GM21423 (cell line): ENCODE measurements at regions not wholly inside any gene's neighbourhood (a gene's known extent, or its start where the extent isn't known, plus 50 kb on each side); places are given as distances from the start of the nearest gene placed in this dataset.

ENCODE experiments used
- ATAC-seq: cut with Tn5 transposase; IDR thresholded peaks from one replicate; pipeline ENCODE4 v1.9.1; 2021; ENCODE audit warnings: mild to moderate bottlenecking, moderate library complexity; ENCODE audit not compliant: unreplicated experiment

DNA sequence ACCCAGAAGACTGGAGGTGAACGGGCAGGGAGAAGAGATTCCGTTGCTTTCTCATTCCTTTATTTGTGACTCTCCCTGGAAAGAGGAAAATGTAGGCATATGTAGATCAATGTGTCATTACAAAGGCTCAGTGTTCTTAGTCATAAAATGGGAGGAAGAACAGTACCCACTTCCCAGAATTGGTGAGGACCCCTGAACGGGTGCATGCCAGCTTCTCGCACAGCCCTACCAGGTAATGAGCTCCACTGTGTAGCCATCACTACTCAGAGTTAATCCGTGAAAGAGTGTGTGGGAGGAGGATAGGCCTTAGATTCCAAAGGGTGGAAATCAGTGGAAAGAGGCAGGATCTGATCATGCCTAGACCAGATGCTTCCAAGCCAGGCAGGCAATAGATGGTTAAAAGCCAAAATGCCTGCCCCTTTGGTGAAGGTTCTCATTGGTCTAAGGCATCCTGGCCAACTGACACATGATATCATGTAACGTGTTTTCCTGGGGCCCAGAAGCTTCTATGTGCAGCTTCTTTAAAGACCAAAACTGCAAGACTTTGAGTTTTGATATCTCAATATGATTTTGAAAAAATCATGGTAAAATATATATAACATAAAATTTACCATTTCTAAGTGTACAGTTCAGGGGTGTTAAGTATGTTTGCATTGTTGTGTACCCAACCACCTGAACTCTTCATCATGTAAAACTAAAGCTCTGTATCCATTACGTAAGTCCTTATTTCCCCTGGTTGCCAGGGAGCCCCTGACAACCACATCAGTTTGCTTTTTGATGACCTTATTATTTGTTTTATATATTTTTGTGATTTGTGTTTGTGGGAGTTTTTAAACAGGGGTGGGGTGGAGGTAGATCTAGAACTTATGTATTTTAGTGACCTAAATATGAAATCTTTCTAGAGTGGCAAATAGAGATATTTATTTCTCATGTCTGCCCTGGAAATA, 402.2 kb upstream of the CFAP20DC start:
- no peak for ATAC-seq

DNA sequence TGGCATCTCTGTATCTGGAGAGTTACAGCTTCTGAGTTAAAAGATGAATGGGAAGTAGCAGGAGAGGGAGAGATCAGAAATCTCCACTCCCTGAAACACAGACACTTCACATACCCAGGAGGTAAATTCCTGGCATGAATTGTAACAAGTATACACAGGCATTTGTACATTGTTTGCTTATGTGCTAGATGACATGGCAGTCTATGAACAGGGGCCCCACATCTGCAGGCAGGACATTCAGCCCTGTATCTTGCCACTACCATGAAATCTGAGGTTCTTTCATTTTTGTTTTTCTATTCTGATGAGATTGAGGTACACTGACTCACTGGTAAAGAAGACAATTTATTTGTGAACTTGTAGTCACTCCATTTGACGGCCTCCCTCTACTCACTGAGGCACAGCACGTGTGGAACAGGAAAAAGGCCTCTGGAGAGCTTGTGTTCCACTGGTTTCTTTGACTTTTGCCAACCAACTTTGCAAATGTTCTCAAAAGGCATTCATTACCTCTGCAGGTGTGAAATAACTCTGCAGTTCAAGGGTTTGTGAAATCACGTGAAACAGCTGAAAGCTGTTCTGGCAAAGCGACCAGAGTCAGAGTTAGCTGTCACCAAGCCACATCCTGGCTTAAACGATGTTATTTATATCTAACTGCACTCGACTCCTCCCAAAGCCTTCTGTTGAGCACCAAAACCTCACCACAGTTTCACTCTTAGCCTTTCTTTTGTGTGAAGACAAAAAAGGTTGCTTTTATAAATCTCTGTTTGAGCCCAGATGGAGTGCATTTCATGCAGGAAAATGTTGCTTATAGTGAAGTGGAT, 401.3 kb upstream of the CFAP20DC start:
- ATAC-seq, result peak; percentile 95

GRCh38 chr3:59450437-59450836, 400.6 kb upstream of the CFAP20DC start:
- no peak for ATAC-seq

- ATAC-seq, result no peak
Measured at GRCh38 chr3:59446775-59447465, 397.1 kb upstream of the CFAP20DC start.

DNA sequence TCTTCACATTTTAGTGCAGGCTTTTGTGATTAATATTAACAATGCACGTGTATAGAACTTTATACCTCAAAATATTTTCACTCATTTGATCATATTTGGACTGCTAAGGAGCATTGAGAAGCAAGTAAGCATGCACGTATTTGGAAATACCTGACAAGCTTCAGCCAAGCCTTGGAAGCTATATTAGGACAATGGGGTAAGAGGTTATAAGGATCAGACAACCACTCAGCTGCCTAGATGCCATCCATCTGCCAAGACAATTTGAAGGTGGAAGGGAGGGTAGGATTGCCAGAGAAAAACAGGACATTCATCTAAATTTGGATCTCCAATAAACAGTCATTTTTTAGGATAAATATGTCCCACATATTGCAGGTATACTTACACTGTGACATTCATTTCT, 394.9 kb upstream of the CFAP20DC start:
- no peak for ATAC-seq

- no peak for ATAC-seq
Measured at GRCh38 chr3:59444294-59444671, 394.5 kb upstream of the CFAP20DC start.

- ATAC-seq, result no peak
Measured at GRCh38 chr3:59443618-59444293, 393.9 kb upstream of the CFAP20DC start.

DNA sequence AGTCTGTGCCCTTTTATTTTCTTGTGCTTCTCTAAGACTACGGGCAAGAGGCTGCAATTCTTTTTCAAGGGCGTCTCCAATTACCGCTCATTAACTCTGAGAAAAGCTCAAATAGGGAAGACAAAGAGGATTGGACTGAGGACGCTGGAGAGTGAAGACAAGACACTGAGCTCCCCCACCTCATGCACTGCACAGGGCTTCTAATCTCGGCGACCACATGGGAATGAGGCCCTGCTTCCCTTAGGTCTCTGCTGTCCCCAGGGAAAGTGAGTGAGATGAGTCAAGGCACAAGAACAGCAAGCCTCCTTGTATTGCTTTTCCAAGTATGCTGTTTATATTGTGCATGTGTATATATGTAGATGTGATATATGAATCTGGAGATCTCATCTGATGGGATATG, 392.2 kb upstream of the CFAP20DC start:
- ATAC-seq, result no peak

DNA sequence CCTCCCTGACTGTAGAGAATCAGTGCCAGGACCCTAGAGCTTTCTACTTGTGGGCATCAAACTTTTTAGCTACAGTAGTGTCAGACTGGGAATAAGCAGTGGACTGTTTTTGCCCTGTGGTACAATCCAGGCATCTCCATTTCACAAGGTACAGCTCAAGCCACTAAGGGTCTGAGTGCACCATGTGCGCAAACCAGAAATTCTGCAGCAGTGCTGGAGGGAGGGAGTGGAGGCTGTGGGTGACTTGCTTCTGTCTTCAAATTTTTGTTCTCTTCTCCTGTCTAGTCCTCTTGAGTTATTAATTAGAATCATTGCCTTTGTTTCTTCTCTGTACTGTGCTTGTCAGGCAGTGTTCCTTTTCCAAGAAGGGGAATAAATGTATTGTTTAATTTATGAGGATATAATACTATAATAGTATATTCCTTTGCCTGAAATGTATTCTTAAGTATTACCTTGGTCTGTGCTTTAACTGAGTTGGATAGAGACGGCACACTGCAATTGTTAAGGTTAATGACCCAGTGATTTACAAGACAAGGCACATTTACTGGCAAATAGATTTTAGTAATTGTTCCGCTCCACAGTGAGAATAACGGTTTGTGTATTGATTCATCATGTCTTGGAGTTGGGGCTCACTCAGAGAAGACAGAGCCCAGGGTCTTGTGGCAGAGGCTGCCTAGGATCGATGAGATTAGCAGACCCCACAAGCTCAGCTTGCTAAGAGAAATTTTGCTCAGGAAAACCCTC, 390.6 kb upstream of the CFAP20DC start:
- no peak for ATAC-seq

- ATAC-seq, result no peak
Measured at GRCh38 chr3:59438492-59438891, 388.7 kb upstream of the CFAP20DC start.

- no peak for ATAC-seq
Measured at GRCh38 chr3:59436164-59436958, 386.5 kb upstream of the CFAP20DC start.

DNA sequence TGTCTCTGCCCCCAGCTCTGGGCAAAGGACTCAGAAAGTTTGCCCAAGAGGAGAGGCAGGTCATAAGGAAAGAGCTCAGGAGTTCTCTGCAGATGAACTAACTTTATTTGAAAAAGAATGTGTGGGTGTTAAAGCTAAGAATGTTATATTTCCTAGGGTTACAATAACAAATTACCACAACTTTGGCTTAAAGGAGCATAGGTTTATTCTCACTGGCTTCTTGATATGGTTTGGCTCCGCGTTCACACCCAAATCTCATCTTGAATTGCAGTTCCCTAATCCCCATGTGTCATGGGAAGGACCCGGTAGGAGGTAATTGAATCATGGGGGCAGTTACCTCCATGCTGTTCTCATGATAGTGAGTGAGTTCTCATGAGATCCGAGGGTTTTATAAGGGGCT, 383.7 kb upstream of the CFAP20DC start:
- ATAC-seq, result no peak

- no peak for ATAC-seq
Measured at GRCh38 chr3:59432665-59433064, 382.8 kb upstream of the CFAP20DC start.

GRCh38 chr3:59430341-59430740, 380.5 kb upstream of the CFAP20DC start:
- no peak for ATAC-seq

- ATAC-seq, result no peak
Measured at GRCh38 chr3:59429198-59429597, 379.4 kb upstream of the CFAP20DC start.

- no peak for ATAC-seq
Measured at GRCh38 chr3:59426821-59427565, 377.2 kb upstream of the CFAP20DC start.

- no peak for ATAC-seq
Measured at GRCh38 chr3:59425942-59426341, 376.1 kb upstream of the CFAP20DC start.

GRCh38 chr3:59425371-59425770, 375.5 kb upstream of the CFAP20DC start:
- ATAC-seq, result no peak
